ENCODE measurements at regions not wholly inside any gene's neighbourhood (a gene's known extent, or its start where the extent isn't known, plus 50 kb on each side); places are given as distances from the start of the nearest gene placed in this dataset.

GRCh38 chr3:73314151-73314951 is 252.9 kb downstream of the EBLN2 start:
- intact Hi-C loops (cut with DNase I; ENCODE audit: low total_unique reads), result no loop called here
- no peak for DNase-seq
- no peaks in the 10 kb centered on the region for H3K4me1 ChIP-seq
- WGBS, 5 donors, result 67 to 81% (median 71%) methylated on average over 5 of the region's 5 CpGs
- H3K27me3 ChIP-seq (replicated peaks in 1 of 7), result peaks cover 0 to 5% (median 0%) of the 10 kb centered on the region in 7 donors
- no peak overlapping the region for H3K4me3 ChIP-seq
- no peak overlapping the region for H3K27ac ChIP-seq
- no peaks in the 10 kb centered on the region for H3K36me3 ChIP-seq
- H3K9me3 ChIP-seq, result no peaks in the 10 kb centered on the region
- TF ChIP-seq POLR2AphosphoS5 (IDR thresholded peaks at IDR 0.05) (no peak), POLR2A (IDR thresholded peaks at IDR 0.05) (no peak), CTCF (IDR thresholded peaks at IDR 0.05 in 8 of 11, conservative IDR thresholded peaks at IDR 0.05 in 3 of 11) (no peak)

- intact Hi-C loops (cut with DNase I; ENCODE audit: low total_unique reads), result no loop called here
- Histone ChIP-seq H3K9me3 (no peaks in the 10 kb centered on the region), H3K27me3 (replicated peaks in 1 of 7) (peaks cover 0 to 5% (median 0%) of the 10 kb centered on the region in 7 donors), H3K27ac (no peak overlapping the region), H3K36me3 (no peaks in the 10 kb centered on the region), H3K4me1 (no peaks in the 10 kb centered on the region), H3K4me3 (no peak overlapping the region)
- no peak for DNase-seq
- WGBS, 5 donors, result 42 to 56% (median 46%) methylated on average over 10 of the region's 10 CpGs
- no peak for TF ChIP-seq CTCF (IDR thresholded peaks at IDR 0.05 in 8 of 11, conservative IDR thresholded peaks at IDR 0.05 in 3 of 11)
- TF ChIP-seq POLR2AphosphoS5 (IDR thresholded peaks at IDR 0.05), result no peak
- no peak for TF ChIP-seq POLR2A (IDR thresholded peaks at IDR 0.05)
Measured at GRCh38 chr3:73315706-73316105, 254.2 kb downstream of the EBLN2 start.

- no peak for DNase-seq
- Histone ChIP-seq H3K36me3 (no peaks in the 10 kb centered on the region), H3K4me3 (no peak overlapping the region), H3K27me3 (replicated peaks in 1 of 7) (peaks cover 0 to 3% (median 0%) of the 10 kb centered on the region in 7 donors), H3K9me3 (peaks cover 0 to 16% (median 8%) of the 10 kb centered on the region in 8 donors), H3K27ac (no peak overlapping the region), H3K4me1 (no peaks in the 10 kb centered on the region)
- intact Hi-C loops (cut with DNase I; ENCODE audit: low total_unique reads), result no loop called here
- 52 to 70% (median 62%) methylated on average over 5 of the region's 5 CpGs for WGBS, 5 donors
- TF ChIP-seq POLR2AphosphoS5 (IDR thresholded peaks at IDR 0.05) (no peak), CTCF (IDR thresholded peaks at IDR 0.05 in 8 of 11, conservative IDR thresholded peaks at IDR 0.05 in 3 of 11) (no peak), POLR2A (IDR thresholded peaks at IDR 0.05) (no peak)
Measured at GRCh38 chr3:73319179-73319769, 257.8 kb downstream of the EBLN2 start.

GRCh38 chr3:73321286-73321999 is 260.0 kb downstream of the EBLN2 start:
- no peak for DNase-seq
- intact Hi-C loops (cut with DNase I; ENCODE audit: low total_unique reads), result no loop called here
- no peak for TF ChIP-seq CTCF (IDR thresholded peaks at IDR 0.05 in 8 of 11, conservative IDR thresholded peaks at IDR 0.05 in 3 of 11)
- no peak for TF ChIP-seq POLR2A (IDR thresholded peaks at IDR 0.05)
- no peak for TF ChIP-seq POLR2AphosphoS5 (IDR thresholded peaks at IDR 0.05)
- H3K36me3 ChIP-seq, result no peaks in the 10 kb centered on the region
- no peak overlapping the region for H3K27ac ChIP-seq
- no peak overlapping the region for H3K4me3 ChIP-seq
- WGBS, 5 donors, result 59 to 67% (median 66%) methylated on average over 8 of the region's 8 CpGs
- peaks cover 0 to 17% (median 8%) of the 10 kb centered on the region in 8 donors for H3K9me3 ChIP-seq
- no peaks in the 10 kb centered on the region for H3K4me1 ChIP-seq
- no peaks in the 10 kb centered on the region for H3K27me3 ChIP-seq (replicated peaks in 1 of 7)
